ENCODE measurements at regions not wholly inside any gene's neighbourhood (a gene's known extent, or its start where the extent isn't known, plus 50 kb on each side); places are given as distances from the start of the nearest gene placed in this dataset.
"Not testable (repeated sequence)": the region's sequence is repeated elsewhere in the genome, so short reads cannot be mapped to it uniquely, and the experiment has no call there.

GRCh38 chr7:46107610-46108217 is 186.6 kb upstream of the IGFBP3 start:
- no peak for DNase-seq (ENCODE audit: low read depth in 4 of 4, low spot score in 3 of 4)

- no peak for DNase-seq (ENCODE audit: low read depth in 4 of 4, low spot score in 3 of 4)
Observed at GRCh38 chr7:46100521-46100920, 179.4 kb upstream of the IGFBP3 start.

GRCh38 chr7:46099076-46099475 is 178.0 kb upstream of the IGFBP3 start:
- no peak for DNase-seq (ENCODE audit: low read depth in 4 of 4, low spot score in 3 of 4)

- no peak for DNase-seq (ENCODE audit: low read depth in 4 of 4, low spot score in 3 of 4)
Observed at GRCh38 chr7:46091071-46091470, 170.0 kb upstream of the IGFBP3 start.

- DNase-seq (ENCODE audit: low read depth in 4 of 4, low spot score in 3 of 4), result no peak
Observed at GRCh38 chr7:46089281-46089680, 168.2 kb upstream of the IGFBP3 start.

- not testable (repeated sequence) for DNase-seq (ENCODE audit: low read depth in 4 of 4, low spot score in 3 of 4)
Observed at GRCh38 chr7:46088486-46088885, 167.4 kb upstream of the IGFBP3 start.

- DNase-seq (ENCODE audit: low read depth in 4 of 4, low spot score in 3 of 4), result no peak
Observed at GRCh38 chr7:46080595-46081159, 159.6 kb upstream of the IGFBP3 start.

GRCh38 chr7:46079421-46079820 is 158.3 kb upstream of the IGFBP3 start:
- no peak for DNase-seq (ENCODE audit: low read depth in 4 of 4, low spot score in 3 of 4)

GRCh38 chr7:46076527-46076926 is 155.5 kb upstream of the IGFBP3 start:
- no peak for DNase-seq (ENCODE audit: low read depth in 4 of 4, low spot score in 3 of 4)

GRCh38 chr7:46072722-46073121 is 151.7 kb upstream of the IGFBP3 start:
- peak in 1 of 4 donors; percentile 22 for DNase-seq (ENCODE audit: low read depth in 4 of 4, low spot score in 3 of 4)

- no peak for DNase-seq (ENCODE audit: low read depth in 4 of 4, low spot score in 3 of 4)
Observed at GRCh38 chr7:46071601-46072000, 150.5 kb upstream of the IGFBP3 start.

- no peak for DNase-seq (ENCODE audit: low read depth in 4 of 4, low spot score in 3 of 4)
Observed at GRCh38 chr7:46071076-46071475, 150.0 kb upstream of the IGFBP3 start.

GRCh38 chr7:46068159-46068558 is 147.1 kb upstream of the IGFBP3 start:
- DNase-seq (ENCODE audit: low read depth in 4 of 4, low spot score in 3 of 4), result no peak

- no peak for DNase-seq (ENCODE audit: low read depth in 4 of 4, low spot score in 3 of 4)
Observed at GRCh38 chr7:46059308-46060020, 138.4 kb upstream of the IGFBP3 start.

- no peak for DNase-seq (ENCODE audit: low read depth in 4 of 4, low spot score in 3 of 4)
Observed at GRCh38 chr7:46058086-46058823, 137.2 kb upstream of the IGFBP3 start.

GRCh38 chr7:46054915-46055314 is 133.8 kb upstream of the IGFBP3 start:
- DNase-seq (ENCODE audit: low read depth in 4 of 4, low spot score in 3 of 4), result no peak

- DNase-seq (ENCODE audit: low read depth in 4 of 4, low spot score in 3 of 4), result no peak
Observed at GRCh38 chr7:46054272-46054671, 133.2 kb upstream of the IGFBP3 start.

- no peak for DNase-seq (ENCODE audit: low read depth in 4 of 4, low spot score in 3 of 4)
Observed at GRCh38 chr7:46047581-46047980, 126.5 kb upstream of the IGFBP3 start.

- not testable (repeated sequence) for DNase-seq (ENCODE audit: low read depth in 4 of 4, low spot score in 3 of 4)
Observed at GRCh38 chr7:46043338-46043737, 122.3 kb upstream of the IGFBP3 start.

- not testable (repeated sequence) for DNase-seq (ENCODE audit: low read depth in 4 of 4, low spot score in 3 of 4)
Observed at GRCh38 chr7:46039813-46040212, 118.7 kb upstream of the IGFBP3 start.

- no peak for DNase-seq (ENCODE audit: low read depth in 4 of 4, low spot score in 3 of 4)
Observed at GRCh38 chr7:46035166-46035565, 114.1 kb upstream of the IGFBP3 start.

All from right renal pelvis (tissue), 4 donors.